GM12874 (cell line): ENCODE measurements at regions not wholly inside any gene's neighbourhood (a gene's known extent, or its start where the extent isn't known, plus 50 kb on each side); places are given as distances from the start of the nearest gene placed in this dataset.

Source experiments
- CTCF ChIP-seq: IDR thresholded peaks from 2 replicates; pipeline ENCODE4 v1.5.1; 2011; ENCODE audit warnings: low read depth, mild to moderate bottlenecking, control low read depth, low read length, moderate library complexity; ENCODE audit not compliant: insufficient read depth

- no peak for TF ChIP-seq CTCF
Observed at GRCh38 chr2:228526687-228527086, 345.2 kb upstream of the SPHKAP start.

DNA sequence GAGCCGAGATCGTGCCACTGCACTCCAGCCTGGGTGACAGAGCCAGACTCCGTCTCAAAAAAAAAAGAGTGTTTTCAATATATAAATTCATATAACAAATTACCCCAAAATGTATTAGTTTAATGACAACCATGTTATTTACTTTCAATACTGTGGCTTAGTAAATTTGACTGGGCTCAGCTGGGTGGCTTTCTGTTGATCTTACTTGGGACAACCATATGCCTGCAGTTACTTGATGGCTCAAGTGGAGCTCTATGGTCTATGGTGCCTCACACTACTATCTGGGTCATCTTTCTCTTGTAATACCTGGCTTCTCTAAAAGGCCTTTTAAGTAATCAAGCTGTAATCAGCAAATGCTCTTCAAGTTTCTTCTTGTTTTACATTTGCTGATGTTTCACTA, 341.5 kb upstream of the SPHKAP start:
- no peak for TF ChIP-seq CTCF

DNA sequence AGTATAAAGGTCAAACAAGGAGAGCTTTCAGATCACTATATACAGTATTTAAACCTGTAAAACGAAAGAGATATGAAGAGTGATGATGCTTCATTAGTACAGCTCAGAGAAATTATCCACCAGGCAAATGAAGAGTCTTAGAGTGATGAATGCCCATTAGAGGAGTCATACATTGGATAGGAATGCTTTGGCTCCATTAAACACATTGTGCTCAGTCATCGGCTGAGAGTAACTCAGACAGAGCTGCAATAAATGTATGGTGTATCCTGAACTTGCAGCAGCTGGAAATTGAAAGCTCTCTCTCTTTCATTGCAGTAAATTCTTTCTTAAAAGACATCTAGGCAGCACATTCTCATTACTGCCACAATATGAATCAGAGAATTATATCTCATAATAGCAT, 340.8 kb upstream of the SPHKAP start:
- no peak for TF ChIP-seq CTCF

DNA sequence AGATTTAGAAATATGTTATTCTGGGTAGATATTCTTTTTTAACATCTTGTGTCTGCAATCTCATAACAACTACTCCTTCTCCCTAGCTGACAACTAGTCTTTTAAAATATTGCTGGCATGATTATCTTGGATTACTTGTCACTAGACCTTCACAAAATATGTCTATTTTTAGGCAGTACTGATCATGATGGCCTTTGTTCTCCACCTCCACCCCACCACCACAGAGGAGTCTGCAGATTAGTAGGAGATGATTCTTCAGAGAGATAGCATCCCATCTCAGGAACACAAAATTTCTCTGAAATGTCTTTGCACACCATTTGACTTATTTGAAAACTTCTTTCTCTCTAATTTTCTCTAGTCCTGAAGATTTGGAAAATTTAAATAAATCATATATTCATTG, 338.1 kb upstream of the SPHKAP start:
- no peak for TF ChIP-seq CTCF

- no peak for TF ChIP-seq CTCF
Observed at GRCh38 chr2:228516019-228516418, 334.5 kb upstream of the SPHKAP start.

- no peak for TF ChIP-seq CTCF
Observed at GRCh38 chr2:228509021-228509420, 327.5 kb upstream of the SPHKAP start.

GRCh38 chr2:228507870-228508269, 326.4 kb upstream of the SPHKAP start:
- TF ChIP-seq CTCF: no peak
